HG02973 (cell line): ENCODE measurements at regions not wholly inside any gene's neighbourhood (a gene's known extent, or its start where the extent isn't known, plus 50 kb on each side); places are given as distances from the start of the nearest gene placed in this dataset.

Experiments
- ATAC-seq: cut with Tn5 transposase; IDR thresholded peaks from one replicate; pipeline ENCODE4 v1.9.1; 2021; ENCODE audit warnings: moderate library complexity; ENCODE audit not compliant: unreplicated experiment

GRCh38 chr20:10919396-10920140 lies 245.8 kb upstream of the JAG1 start:
- ATAC-seq, result no peak

GRCh38 chr20:10920396-10920795 lies 246.6 kb upstream of the JAG1 start:
- no peak for ATAC-seq

- ATAC-seq, result no peak
These were observed 247.8 kb upstream of the JAG1 start for GRCh38 chr20:10921491-10922010.

- ATAC-seq, result no peak
These were observed 248.7 kb upstream of the JAG1 start for GRCh38 chr20:10922506-10922905.

GRCh38 chr20:10922941-10923340 lies 249.1 kb upstream of the JAG1 start:
- no peak for ATAC-seq

- ATAC-seq, result no peak
These were observed 250.9 kb upstream of the JAG1 start for GRCh38 chr20:10924644-10925201.

- no peak for ATAC-seq
These were observed 252.0 kb upstream of the JAG1 start for GRCh38 chr20:10925767-10926166.

- no peak for ATAC-seq
These were observed 253.3 kb upstream of the JAG1 start for GRCh38 chr20:10927011-10927583.

- no peak for ATAC-seq
These were observed 254.4 kb upstream of the JAG1 start for GRCh38 chr20:10927936-10928840.

- ATAC-seq, result no peak
These were observed 255.1 kb upstream of the JAG1 start for GRCh38 chr20:10928841-10929421.

GRCh38 chr20:10935658-10936402 lies 262.0 kb upstream of the JAG1 start:
- no peak for ATAC-seq

- no peak for ATAC-seq
These were observed 263.0 kb upstream of the JAG1 start for GRCh38 chr20:10936786-10937185.

- no peak for ATAC-seq
These were observed 265.6 kb upstream of the JAG1 start for GRCh38 chr20:10939331-10939941.

GRCh38 chr20:10940941-10941340 lies 267.1 kb upstream of the JAG1 start:
- ATAC-seq, result peak; percentile 95

- ATAC-seq, result no peak
These were observed 270.0 kb upstream of the JAG1 start for GRCh38 chr20:10943686-10944265.

- ATAC-seq, result no peak
These were observed 272.5 kb upstream of the JAG1 start for GRCh38 chr20:10946124-10946880.

GRCh38 chr20:10947726-10948125 lies 273.9 kb upstream of the JAG1 start:
- no peak for ATAC-seq

GRCh38 chr20:10949930-10950783 lies 276.4 kb upstream of the JAG1 start:
- ATAC-seq, result no peak
